ENCODE measurements at regions not wholly inside any gene's neighbourhood (a gene's known extent, or its start where the extent isn't known, plus 50 kb on each side); places are given as distances from the start of the nearest gene placed in this dataset.
A peak's percentile ranks its signal among the peaks of the same experiment; 100 is the strongest.
"Not testable (repeated sequence)": the region's sequence is repeated elsewhere in the genome, so short reads cannot be mapped to it uniquely, and the experiment has no call there.

DNA sequence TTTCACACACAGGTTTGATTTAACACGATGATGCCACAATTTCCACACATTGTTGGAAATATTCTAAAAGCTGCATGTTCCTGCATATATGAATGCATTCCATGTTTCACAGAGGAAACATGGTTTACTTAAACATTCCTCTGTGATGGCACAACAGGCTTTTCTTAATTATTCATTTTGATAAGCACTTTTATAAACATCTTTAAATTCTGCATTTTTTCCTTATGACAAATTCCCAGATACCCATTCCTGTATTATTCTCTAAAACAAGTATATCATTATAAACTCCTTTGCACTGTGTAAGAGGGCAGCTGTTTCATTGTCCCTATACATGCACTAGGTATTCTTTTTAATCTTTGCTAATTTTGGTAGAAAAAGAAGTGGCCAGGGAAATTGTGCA is 532.3 kb downstream of the SOX6 start:
- DNase-seq: no peak

DNA sequence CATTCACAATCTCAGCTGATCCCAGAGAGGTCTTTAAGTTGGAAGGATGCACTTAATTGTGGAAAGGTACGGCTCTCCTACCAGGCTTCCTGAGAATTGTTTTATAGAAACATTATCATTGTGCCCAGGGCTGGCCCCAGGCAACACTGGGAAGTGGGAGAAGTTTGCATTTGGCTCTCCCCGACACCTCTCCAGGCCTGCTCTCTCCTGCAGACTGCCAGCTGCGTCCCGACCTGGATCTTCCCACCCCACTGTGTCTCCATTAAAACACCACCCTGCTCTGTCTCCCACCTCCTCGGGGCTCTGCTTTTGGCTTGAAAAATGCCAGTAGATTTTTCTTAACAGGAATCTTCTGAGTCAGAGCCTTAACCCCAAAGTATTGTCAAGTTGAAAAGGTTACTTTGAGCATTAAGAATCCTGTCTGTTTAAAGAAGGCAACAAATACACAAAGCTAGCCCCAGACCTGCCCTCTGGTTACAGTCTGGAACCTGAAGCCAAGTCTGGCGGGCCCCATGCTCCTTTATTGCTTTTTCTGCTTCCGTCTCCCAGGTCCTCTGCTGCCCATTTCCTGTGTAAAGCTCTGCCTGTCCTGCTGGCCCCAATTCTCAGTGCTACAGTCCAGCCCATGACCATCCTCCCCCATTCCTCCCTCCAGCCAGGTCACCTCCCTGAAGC is 530.2 kb downstream of the SOX6 start:
- DNase-seq: no peak

GRCh38 chr11:15826826-15827225 is 529.5 kb downstream of the SOX6 start:
- DNase-seq: peak; percentile 9

GRCh38 chr11:15828215-15828853 is 528.0 kb downstream of the SOX6 start:
- DNase-seq: no peak

GRCh38 chr11:15829312-15829711 is 527.0 kb downstream of the SOX6 start:
- DNase-seq: no peak

- DNase-seq: no peak
Measured at GRCh38 chr11:15830741-15831428, 525.5 kb downstream of the SOX6 start.

GRCh38 chr11:15835788-15836411 is 520.4 kb downstream of the SOX6 start:
- DNase-seq: no peak

GRCh38 chr11:15836795-15837194 is 519.6 kb downstream of the SOX6 start:
- no peak for DNase-seq

GRCh38 chr11:15837901-15838489 is 518.4 kb downstream of the SOX6 start:
- no peak for DNase-seq

DNA sequence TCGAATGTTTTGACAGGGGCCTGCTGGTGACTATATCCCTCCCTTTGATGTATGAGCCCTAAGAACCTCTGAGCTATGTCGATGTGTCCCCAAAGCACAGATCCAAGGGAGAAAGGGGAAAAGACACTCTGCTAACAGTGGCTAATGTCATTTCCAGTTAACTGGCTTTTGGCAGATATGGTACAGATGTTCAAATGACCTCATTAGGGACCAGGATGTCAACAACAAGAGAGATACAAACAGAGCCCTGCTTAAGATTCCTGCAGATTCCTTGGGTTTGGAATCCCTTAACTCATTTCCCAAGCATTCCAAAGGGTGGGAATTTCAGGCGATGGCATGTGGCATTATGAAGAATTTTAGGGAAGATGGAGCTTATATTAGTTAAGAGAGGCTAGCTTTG is 517.3 kb downstream of the SOX6 start:
- DNase-seq: no peak

DNA sequence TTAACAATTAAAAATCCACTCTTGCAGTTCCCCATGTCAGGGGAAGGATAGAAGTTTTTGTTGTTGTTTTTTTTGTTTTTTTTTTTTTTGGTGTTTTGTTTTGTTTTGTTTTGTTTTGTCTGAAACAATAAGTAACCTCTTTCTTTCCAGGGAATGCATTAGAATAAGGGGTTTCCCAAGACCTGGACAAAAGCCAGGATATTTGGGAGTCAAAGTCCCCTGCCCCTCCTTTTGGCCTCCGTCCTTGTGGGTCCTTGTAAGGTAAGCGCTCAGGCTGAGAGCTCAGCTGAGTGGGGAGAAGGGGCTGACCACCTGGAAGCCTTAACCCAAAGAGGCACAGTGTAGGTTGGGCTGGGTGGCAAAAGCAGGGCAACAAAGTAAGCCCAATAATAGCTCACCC is 515.4 kb downstream of the SOX6 start:
- no peak for DNase-seq

DNA sequence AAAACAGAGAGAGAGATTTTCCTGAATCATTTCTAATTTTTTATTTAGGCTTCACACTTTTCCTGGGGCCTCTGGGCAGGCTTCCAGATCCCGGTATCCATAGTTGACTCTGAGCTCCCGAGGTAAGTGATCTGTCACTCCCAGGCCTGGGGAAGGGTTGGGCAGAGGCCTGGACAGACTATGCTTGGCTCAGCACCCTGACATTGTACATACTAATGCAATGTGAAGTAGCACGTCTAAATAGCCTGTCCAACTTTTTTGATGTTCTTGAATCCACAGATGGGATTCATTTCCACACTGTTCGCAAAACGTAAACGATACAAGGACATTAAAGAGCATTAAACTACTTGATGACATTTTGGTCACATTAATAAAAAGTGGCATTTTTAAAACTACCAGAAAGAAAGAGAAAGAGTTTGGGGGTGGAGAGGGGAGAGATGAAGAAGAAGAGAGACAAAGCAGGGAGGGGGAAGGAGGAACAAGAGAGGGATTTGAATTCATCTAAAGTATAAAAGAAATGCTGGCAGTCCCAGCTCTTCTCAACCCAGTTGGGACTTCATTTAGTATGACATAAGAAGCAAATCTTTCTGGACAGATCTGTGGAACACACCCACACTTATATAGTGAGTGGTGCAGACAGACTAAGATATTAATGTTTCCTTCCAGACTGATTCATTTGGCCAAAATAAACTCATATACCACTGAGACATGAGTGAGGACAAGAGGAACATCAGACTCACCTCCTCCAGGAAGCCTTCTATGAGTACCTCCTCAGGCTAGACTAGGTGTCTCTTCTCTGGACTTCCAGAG is 514.2 kb downstream of the SOX6 start:
- no peak for DNase-seq

DNA sequence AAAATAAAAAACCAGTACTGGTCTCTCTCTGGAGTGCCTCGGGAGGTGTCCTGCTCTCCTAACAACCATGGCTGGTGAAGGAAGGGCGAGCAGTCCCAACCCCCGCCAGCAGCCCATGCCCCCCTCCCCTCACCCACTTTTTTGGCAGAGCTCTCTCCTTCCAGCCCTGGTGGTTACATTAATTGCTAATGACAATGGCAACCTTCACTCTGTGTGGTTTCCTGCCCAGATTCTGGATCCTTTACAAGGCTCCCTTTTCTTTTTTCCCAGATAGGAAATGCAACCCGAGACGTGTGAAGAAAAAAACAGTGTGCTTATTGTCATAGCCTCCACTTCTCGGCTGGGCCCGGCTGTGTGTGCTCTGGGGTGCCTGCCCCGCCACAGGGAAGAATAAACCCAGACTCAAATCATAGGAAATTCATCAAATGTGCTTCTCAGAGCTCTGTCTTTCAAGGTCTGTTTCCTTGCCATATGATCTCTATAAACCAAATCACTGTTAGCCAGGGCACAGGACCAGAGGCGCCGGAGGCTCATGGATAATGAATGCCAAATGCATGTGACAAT is 513.0 kb downstream of the SOX6 start:
- DNase-seq: no peak

DNA sequence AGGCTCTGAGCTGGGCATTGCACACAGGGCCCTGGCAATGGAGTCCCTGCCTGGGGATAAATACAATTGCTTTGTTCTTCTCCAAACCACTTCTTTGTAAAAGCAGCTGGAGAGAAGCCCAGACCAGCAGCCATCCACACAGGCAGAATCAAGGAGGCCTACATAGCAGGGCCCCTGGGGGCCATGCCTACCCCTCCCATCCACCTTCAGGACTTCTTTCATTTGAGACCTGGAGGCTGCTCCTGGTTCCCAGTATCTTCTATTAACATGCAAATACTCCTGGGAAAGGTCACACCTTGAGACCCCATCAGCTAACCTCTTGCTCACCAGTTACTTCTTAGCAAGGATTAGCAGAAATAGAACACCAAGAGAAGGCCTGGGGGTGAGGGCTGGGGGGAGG is 511.1 kb downstream of the SOX6 start:
- no peak for DNase-seq

GRCh38 chr11:15848631-15849168 is 507.6 kb downstream of the SOX6 start:
- no peak for DNase-seq

DNA sequence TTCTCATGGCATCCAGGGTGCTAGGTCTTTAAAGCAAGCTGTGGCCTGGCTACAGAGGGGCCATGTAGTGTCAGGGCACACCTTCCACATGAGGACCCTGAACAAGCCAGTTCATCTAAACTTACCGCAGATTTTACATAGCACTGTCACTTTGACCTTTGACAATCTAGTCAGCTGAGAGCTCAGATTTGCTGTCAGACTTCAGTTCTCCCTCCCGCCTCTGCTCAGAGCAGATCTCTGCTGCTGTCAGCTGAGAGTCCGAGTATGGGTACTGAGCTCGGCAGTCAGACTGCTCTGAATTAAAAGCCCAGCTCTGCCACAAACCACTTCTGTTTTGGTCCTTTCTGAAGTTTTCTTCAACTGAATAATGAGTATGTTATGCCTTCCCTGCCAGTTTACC is 507.1 kb downstream of the SOX6 start:
- no peak for DNase-seq

GRCh38 chr11:15850335-15850734 is 506.0 kb downstream of the SOX6 start:
- DNase-seq: not testable (repeated sequence)

DNA sequence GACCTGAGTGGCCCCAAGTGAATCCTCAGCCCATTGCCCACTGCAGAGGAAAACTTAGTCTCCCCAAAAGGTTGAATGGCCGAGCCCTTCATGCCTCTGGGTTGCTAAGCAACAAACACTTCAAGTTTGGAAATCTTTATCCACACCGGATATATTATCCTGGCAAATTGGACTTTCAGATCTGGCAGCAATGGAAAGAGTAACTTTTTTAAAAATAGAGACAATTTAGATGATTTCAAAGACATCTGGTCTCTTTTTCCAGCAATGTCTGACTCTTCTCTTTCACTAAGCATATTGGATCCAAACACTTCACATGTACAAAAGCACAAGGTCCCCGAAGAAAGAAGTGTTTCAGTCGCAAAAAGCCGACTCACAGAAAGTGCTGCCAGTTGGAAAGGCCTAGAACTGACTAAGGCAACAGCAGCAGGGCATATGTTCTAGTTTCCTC is 505.3 kb downstream of the SOX6 start:
- DNase-seq: no peak

GRCh38 chr11:15852179-15852578 is 504.2 kb downstream of the SOX6 start:
- DNase-seq: no peak

DNA sequence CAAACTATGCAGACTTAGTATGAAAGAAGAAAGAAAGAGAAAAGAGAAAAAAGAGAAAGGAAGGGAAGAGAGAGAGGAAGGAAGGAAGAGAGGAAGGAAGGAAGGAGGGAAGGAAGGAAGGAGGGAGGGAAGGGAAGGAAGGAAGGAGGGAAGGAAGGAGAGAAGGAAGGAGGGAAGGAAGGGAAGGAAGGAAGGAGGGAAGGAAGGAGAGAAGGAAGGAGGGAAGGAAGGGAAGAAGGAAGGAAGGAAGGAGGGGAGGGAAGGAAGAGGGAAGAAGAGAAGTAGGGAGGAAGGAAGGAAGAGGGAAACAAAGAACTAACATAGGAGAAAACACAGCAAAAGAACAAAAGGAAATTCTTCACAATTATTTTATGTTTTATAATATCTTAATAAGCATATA is 502.1 kb downstream of the SOX6 start:
- no peak for DNase-seq

DNA sequence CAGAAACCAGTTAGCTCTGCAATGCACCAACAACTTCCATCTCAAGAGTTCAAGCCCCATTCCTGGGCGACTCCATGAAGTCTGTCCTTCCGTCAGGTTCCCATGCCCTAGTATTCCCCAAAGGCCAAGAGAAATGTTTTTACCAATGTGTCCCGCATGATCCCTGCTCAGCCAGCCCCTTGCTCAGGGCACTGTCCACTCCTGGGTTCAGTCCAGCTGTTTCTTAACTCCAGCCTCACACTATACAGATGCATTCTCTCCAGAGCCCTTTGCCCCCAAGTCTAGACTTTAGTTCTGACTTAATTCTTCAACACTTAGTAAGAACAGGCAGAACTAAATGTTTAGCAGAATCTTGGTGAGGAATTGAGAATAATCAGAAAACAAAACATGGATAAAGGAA is 497.5 kb downstream of the SOX6 start:
- no peak for DNase-seq

GRCh38 chr11:15859411-15859810 is 496.9 kb downstream of the SOX6 start:
- no peak for DNase-seq
